B cell (primary cell): ENCODE measurements at regions not wholly inside any gene's neighbourhood (a gene's known extent, or its start where the extent isn't known, plus 50 kb on each side); places are given as distances from the start of the nearest gene placed in this dataset.

Experiments
- ATAC-seq: fragments of 200-7000 bp; cut with Tn5 transposase; one replicate; pipeline ENCODE4 v1.10.0; 2021; ENCODE audit warnings: low read depth, mild to moderate bottlenecking, moderate number of reproducible peaks, moderate library complexity
- CTCF ChIA-PET: fragments of 350-600 bp; sonication (Branson Sonifier 250); formaldehyde crosslinking; loops from one replicate; lab custom pipeline; 2021; ENCODE audit warnings: antibody characterized with exemption, inconsistent platforms; lab: Charles Lee
- POLR2A ChIA-PET: fragments of 350-600 bp; sonication (Branson Sonifier 250); formaldehyde crosslinking; loops from one replicate; lab custom pipeline; 2021; ENCODE audit warnings: antibody characterized with exemption; lab: Charles Lee
- DNase-seq: peaks from one replicate; pipeline ENCODE4 v3.0.0; 2013
- H2AFZ ChIP-seq: 2 replicates; pipeline ENCODE4 v1.6.1; 2012; ENCODE audit warnings: mild to moderate bottlenecking, low read depth, low read length; ENCODE audit not compliant: insufficient read depth, poor library complexity, severe bottlenecking
- H3K27ac ChIP-seq, 2 donors: 1 replicate in 1 of 2; 2 replicates in 1 of 2; pipeline ENCODE4 v1.5.1; 2012 to 2013; ENCODE audit warnings: low read length in 2 of 2, mild to moderate bottlenecking in 2 of 2, moderate library complexity in 1 of 2
- H3K27me3 ChIP-seq, 4 experiments: fragments of 200-600 bp in 1 of 4; sonication (generic) in 1 of 4; replicated peaks in 1 of 4; 1 replicate in 2 of 4; 2 replicates in 2 of 4; pipeline versions ENCODE4 v1.6.1 to v1.7.0; 2013 to 2016; ENCODE audit warnings: low read length in 3 of 4, mild to moderate bottlenecking in 2 of 4, mixed read lengths in 1 of 4, moderate library complexity in 1 of 4; ENCODE audit not compliant: insufficient read depth in 4 of 4, control insufficient read depth in 3 of 4; ENCODE audit errors: control extremely low read depth in 1 of 4
- H3K36me3 ChIP-seq, 2 experiments: replicated peaks in 1 of 2; 1 replicate in 1 of 2; 2 replicates in 1 of 2; pipeline versions ENCODE4 v1.6.1 to v1.7.1; 2013; ENCODE audit warnings: low read length in 1 of 2; ENCODE audit not compliant: insufficient read depth in 2 of 2, control insufficient read depth in 1 of 2; ENCODE audit errors: control extremely low read depth in 1 of 2, extremely low read depth in 1 of 2
- H3K4me1 ChIP-seq, 2 donors: fragments of 200-600 bp in 1 of 2; sonication (generic) in 1 of 2; 1 replicate in 1 of 2; 2 replicates in 1 of 2; pipeline versions ENCODE4 v1.5.1 to v1.6.1; 2013 to 2017; ENCODE audit warnings: low read length in 2 of 2; ENCODE audit not compliant: control insufficient read depth in 2 of 2, insufficient read depth in 2 of 2
- H3K4me2 ChIP-seq: replicated peaks from 2 replicates; pipeline ENCODE3; 2012; ENCODE audit warnings: mild to moderate bottlenecking, low read depth, low read length; ENCODE audit not compliant: poor library complexity, severe bottlenecking
- H3K4me3 ChIP-seq, 5 experiments: fragments of 200-600 bp in 1 of 5; sonication (generic) in 1 of 5; 1 replicate in 3 of 5; 2 replicates in 2 of 5; pipeline versions ENCODE4 v1.5.1 to v1.7.0; 2011 to 2016; ENCODE audit warnings: low read length in 4 of 5, mild to moderate bottlenecking in 4 of 5, low read depth in 2 of 5, control low read depth in 1 of 5, moderate library complexity in 1 of 5; ENCODE audit not compliant: insufficient read depth in 1 of 5; ENCODE audit errors: control extremely low read depth in 1 of 5, extremely low read depth in 1 of 5
- H3K79me2 ChIP-seq: fragments of 200-600 bp; sonication (generic); one replicate; pipeline ENCODE4 v1.6.0; 2016; ENCODE audit warnings: low read length; ENCODE audit not compliant: control insufficient read depth, insufficient read depth
- H3K9ac ChIP-seq: fragments of 200-600 bp; sonication (generic); 2 replicates; pipeline ENCODE4 v1.6.1; 2017; ENCODE audit warnings: mild to moderate bottlenecking, low read length, moderate library complexity
- H3K9me3 ChIP-seq, 3 donors: one replicate each; pipeline versions ENCODE4 v1.6.1 to v1.7.1; 2013; ENCODE audit warnings: low read length in 2 of 3; ENCODE audit not compliant: control insufficient read depth in 2 of 3, insufficient read depth in 1 of 3; ENCODE audit errors: control extremely low read depth in 1 of 3
- H4K20me1 ChIP-seq: 2 replicates; pipeline ENCODE4 v1.6.0; 2012; ENCODE audit warnings: mild to moderate bottlenecking, low read length; ENCODE audit not compliant: insufficient read depth, control insufficient read depth, poor library complexity, severe bottlenecking
- H3K27ac Mint-ChIP-seq: one replicate; pipeline ENCODE4 v1.8.0; 2021; ENCODE audit warnings: mixed read lengths
- H3K27me3 Mint-ChIP-seq: one replicate; pipeline ENCODE4 v1.8.0; 2021; ENCODE audit warnings: mixed read lengths
- H3K4me1 Mint-ChIP-seq: one replicate; pipeline ENCODE4 v1.8.0; 2021; ENCODE audit warnings: mixed read lengths
- H3K4me3 Mint-ChIP-seq: one replicate; pipeline ENCODE4 v1.8.0; 2021; ENCODE audit warnings: mixed read lengths
- H3K9me3 Mint-ChIP-seq: one replicate; pipeline ENCODE4 v1.8.0; 2022; ENCODE audit warnings: mixed read lengths; ENCODE audit not compliant: insufficient read depth
- EZH2 ChIP-seq: IDR thresholded peaks from 2 replicates; pipeline ENCODE4 v1.6.1; 2012; ENCODE audit warnings: borderline replicate concordance, low read depth, mild to moderate bottlenecking, moderate library complexity, low read length; ENCODE audit not compliant: insufficient read depth, poor library complexity, severe bottlenecking
- WGBS: methylation state at CpG from one replicate; pipeline ENCODE4 v1.1.5; 2013; ENCODE audit warnings: missing lambda C conversion rate; ENCODE audit not compliant: insufficient coverage; 5-methylcytosine and 5-hydroxymethylcytosine counted together
- intact Hi-C: fragments of 100-400 bp; cut with micrococcal nuclease; formaldehyde crosslinking; loops from one replicate; pipeline ENCODE4 v1.10.0; 2022
- TF ChIP-seq, protein P1 (sequence below): fragments of 200-600 bp; IDR thresholded peaks from one replicate; pipeline ENCODE4 v1.8.0; 2022; ENCODE audit warnings: antibody characterized with exemption, mild to moderate bottlenecking

DNA sequence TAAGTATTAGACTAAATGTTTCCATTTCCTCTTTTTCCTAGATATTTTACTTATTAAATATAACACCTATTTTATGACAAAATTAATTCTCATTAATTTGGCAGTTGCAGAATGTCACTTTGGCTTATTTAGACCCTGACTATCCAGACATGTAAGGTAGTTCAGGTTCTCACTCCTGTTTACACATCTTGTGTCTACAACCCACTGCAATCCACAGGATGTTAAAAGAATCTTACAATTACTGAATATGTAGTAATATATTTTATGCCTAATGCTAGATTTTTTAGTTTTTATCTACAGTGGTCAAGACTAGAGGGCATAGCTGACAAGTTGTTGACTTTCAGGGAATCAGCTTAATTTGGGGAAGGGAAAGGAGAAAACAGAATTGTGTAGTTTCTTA, 346.7 kb downstream of the USP25 start:
- Histone ChIP-seq H3K27me3 (no peaks in the 10 kb centered on the region), H3K4me1 (no peaks in the 10 kb centered on the region), H3K27ac (no peak overlapping the region), H3K36me3 (no peaks in the 10 kb centered on the region), H3K79me2 (no peaks in the 10 kb centered on the region), H3K4me2 (no peak overlapping the region), H3K9me3 (peaks cover 0 to 1% (median 0%) of the 10 kb centered on the region in 3 donors), H3K9ac (no peak overlapping the region), H3K4me3 (no peak overlapping the region), H2AFZ (no peak overlapping the region), H4K20me1 (no peaks in the 10 kb centered on the region)
- ChIA-PET POLR2A (no interaction called here), CTCF (no interaction called here)
- no peak overlapping the region for H3K27ac Mint-ChIP-seq
- no peaks in the 10 kb centered on the region for H3K4me1 Mint-ChIP-seq
- TF ChIP-seq EZH2 = no peak
- TF ChIP-seq, protein P1, sequence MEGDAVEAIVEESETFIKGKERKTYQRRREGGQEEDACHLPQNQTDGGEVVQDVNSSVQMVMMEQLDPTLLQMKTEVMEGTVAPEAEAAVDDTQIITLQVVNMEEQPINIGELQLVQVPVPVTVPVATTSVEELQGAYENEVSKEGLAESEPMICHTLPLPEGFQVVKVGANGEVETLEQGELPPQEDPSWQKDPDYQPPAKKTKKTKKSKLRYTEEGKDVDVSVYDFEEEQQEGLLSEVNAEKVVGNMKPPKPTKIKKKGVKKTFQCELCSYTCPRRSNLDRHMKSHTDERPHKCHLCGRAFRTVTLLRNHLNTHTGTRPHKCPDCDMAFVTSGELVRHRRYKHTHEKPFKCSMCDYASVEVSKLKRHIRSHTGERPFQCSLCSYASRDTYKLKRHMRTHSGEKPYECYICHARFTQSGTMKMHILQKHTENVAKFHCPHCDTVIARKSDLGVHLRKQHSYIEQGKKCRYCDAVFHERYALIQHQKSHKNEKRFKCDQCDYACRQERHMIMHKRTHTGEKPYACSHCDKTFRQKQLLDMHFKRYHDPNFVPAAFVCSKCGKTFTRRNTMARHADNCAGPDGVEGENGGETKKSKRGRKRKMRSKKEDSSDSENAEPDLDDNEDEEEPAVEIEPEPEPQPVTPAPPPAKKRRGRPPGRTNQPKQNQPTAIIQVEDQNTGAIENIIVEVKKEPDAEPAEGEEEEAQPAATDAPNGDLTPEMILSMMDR = no peak
- intact Hi-C loops = no loop called here
- H3K4me3 Mint-ChIP-seq = no peak overlapping the region
- no peaks in the 10 kb centered on the region for H3K27me3 Mint-ChIP-seq
- no peak for DNase-seq
- H3K9me3 Mint-ChIP-seq = no peaks in the 10 kb centered on the region
- ATAC-seq = no peak

DNA sequence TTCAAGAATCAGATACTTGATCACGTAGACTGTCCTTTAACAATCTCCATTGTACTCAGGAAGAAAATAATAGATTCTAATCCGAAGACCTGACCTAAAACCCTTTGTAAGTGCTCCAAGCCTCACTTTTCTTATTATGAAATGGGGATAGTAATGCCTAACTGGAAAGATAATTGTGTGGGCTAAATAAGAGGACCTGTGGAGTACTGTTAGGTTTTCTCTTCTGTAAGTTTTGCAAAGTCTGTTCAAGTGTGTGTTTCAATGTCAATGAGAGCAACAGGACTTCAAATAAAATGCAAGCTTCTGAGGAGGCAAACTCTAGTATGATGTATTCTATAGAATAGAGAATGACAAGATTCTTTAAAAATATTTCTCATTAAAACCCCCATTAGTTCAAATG, 348.6 kb downstream of the USP25 start:
- Histone ChIP-seq H4K20me1 (no peaks in the 10 kb centered on the region), H3K9me3 (peaks cover 0 to 1% (median 0%) of the 10 kb centered on the region in 3 donors), H3K27me3 (no peaks in the 10 kb centered on the region), H3K4me2 (no peak overlapping the region), H3K9ac (no peak overlapping the region), H3K4me1 (no peaks in the 10 kb centered on the region), H3K27ac (no peak overlapping the region), H3K36me3 (no peaks in the 10 kb centered on the region), H3K4me3 (no peak overlapping the region), H2AFZ (no peak overlapping the region), H3K79me2 (no peaks in the 10 kb centered on the region)
- intact Hi-C loops = no loop called here
- Mint-ChIP-seq H3K9me3 (no peaks in the 10 kb centered on the region), H3K27ac (no peak overlapping the region), H3K4me1 (no peaks in the 10 kb centered on the region), H3K4me3 (no peak overlapping the region), H3K27me3 (no peaks in the 10 kb centered on the region)
- ATAC-seq (no peak), DNase-seq (no peak)
- WGBS = no CpG with 5 or more reads among the region's 2 CpGs
- CTCF ChIA-PET = interaction anchor here (1.0 kb wide), 1 partner anchor 9 kb away, joined by 3 read pairs; no protein-coding TSS in a partner anchor
- POLR2A ChIA-PET = no interaction called here
- TF ChIP-seq EZH2 = no peak
- TF ChIP-seq, protein P1 = no peak
